ENCODE measurements at regions not wholly inside any gene's neighbourhood (a gene's known extent, or its start where the extent isn't known, plus 50 kb on each side); places are given as distances from the start of the nearest gene placed in this dataset.

DNA sequence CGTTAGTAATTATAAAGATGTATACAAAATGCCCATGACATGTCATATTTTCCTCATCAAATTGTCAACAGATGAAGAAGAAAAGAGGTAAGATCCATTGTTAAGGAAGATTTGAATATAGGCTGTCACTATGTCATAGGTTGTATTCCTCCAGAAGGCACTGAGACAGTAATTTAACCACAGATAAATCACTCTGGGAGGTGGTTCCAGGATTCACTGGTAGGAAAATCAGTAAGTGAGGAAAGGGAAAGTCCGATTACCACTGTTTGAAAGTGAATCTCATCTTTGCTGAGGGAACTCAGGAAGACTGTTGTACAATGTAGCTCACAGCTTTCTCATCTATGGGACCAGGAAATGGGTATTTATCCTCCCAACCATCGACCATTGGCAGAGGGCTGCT, 152.8 kb upstream of the TMEFF2 start:
- no peak overlapping the region for H3K27ac ChIP-seq (ENCODE audit: low read depth, low read length, poor library complexity, severe bottlenecking)
- no peaks in the 10 kb centered on the region for H4K20me1 ChIP-seq (ENCODE audit: insufficient read depth, low read length)
- TF ChIP-seq, protein P1, sequence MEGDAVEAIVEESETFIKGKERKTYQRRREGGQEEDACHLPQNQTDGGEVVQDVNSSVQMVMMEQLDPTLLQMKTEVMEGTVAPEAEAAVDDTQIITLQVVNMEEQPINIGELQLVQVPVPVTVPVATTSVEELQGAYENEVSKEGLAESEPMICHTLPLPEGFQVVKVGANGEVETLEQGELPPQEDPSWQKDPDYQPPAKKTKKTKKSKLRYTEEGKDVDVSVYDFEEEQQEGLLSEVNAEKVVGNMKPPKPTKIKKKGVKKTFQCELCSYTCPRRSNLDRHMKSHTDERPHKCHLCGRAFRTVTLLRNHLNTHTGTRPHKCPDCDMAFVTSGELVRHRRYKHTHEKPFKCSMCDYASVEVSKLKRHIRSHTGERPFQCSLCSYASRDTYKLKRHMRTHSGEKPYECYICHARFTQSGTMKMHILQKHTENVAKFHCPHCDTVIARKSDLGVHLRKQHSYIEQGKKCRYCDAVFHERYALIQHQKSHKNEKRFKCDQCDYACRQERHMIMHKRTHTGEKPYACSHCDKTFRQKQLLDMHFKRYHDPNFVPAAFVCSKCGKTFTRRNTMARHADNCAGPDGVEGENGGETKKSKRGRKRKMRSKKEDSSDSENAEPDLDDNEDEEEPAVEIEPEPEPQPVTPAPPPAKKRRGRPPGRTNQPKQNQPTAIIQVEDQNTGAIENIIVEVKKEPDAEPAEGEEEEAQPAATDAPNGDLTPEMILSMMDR (conservative IDR thresholded peaks at IDR 0.05; ENCODE audit: low read length) = no peak
- TF ChIP-seq EZH2phosphoT487 (IDR thresholded peaks at IDR 0.05; ENCODE audit: borderline replicate concordance, low read depth, low read length) = no peak
- no peak overlapping the region for H2AFZ ChIP-seq (ENCODE audit: low read length)
- no peak for DNase-seq (ENCODE audit: low spot score)
- intact Hi-C loops (cut with micrococcal nuclease; ENCODE audit: unreplicated experiment) = no loop called here
- no peaks in the 10 kb centered on the region for H3K79me2 ChIP-seq (ENCODE audit: insufficient read depth, low read depth, low read length)
- no peaks in the 10 kb centered on the region for H3K9me3 ChIP-seq (ENCODE audit: low read length)
- no peaks in the 10 kb centered on the region for H3K36me3 ChIP-seq (ENCODE audit: insufficient read depth, low read length)
- no peak overlapping the region for H3K4me2 ChIP-seq (ENCODE audit: low read length)
- no peaks in the 10 kb centered on the region for H3K4me1 ChIP-seq (ENCODE audit: insufficient read depth, low read length, poor library complexity, severe bottlenecking)
- ChIA-PET POLR2A (interaction anchor here (0.7 kb wide), 1 partner anchor 16 kb away, joined by 4 read pairs; no protein-coding TSS in a partner anchor), CTCF (ENCODE audit: unreplicated experiment) (no interaction called here)
- H3K9me2 ChIP-seq (ENCODE audit: insufficient read depth, low read length) = no peaks in the 10 kb centered on the region
- BruUV-seq (replicated peaks) = no TSS peak
- H3K4me3 ChIP-seq (ENCODE audit: low read depth, low read length, poor library complexity, severe bottlenecking) = no peak overlapping the region

DNA sequence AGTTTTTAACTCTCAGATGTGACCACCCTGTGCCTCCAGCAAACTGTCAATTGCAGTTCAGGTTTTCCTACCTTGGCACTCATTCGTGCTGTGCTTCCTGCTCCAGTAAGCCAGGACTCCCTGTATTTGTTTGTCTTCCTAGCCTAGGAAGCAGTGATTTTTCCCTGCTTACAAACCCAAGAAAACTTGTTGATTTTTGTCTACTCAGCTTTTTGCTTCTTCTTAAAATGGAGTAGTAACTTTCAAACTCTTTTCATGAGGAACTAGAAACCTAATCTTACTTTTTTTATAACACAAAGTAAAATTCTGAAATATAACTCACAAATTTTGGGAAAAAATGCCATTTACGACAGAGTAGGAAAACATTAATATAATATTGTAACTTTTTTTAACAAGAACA, 150.6 kb upstream of the TMEFF2 start:
- Histone ChIP-seq H3K4me3 (ENCODE audit: low read depth, low read length, poor library complexity, severe bottlenecking) (no peak overlapping the region), H3K36me3 (ENCODE audit: insufficient read depth, low read length) (no peaks in the 10 kb centered on the region), H3K79me2 (ENCODE audit: insufficient read depth, low read depth, low read length) (no peaks in the 10 kb centered on the region), H3K27ac (ENCODE audit: low read depth, low read length, poor library complexity, severe bottlenecking) (no peak overlapping the region), H4K20me1 (ENCODE audit: insufficient read depth, low read length) (no peaks in the 10 kb centered on the region), H3K9me2 (ENCODE audit: insufficient read depth, low read length) (no peaks in the 10 kb centered on the region), H3K9me3 (ENCODE audit: low read length) (no peaks in the 10 kb centered on the region), H2AFZ (ENCODE audit: low read length) (no peak overlapping the region), H3K4me2 (ENCODE audit: low read length) (no peak overlapping the region), H3K4me1 (ENCODE audit: insufficient read depth, low read length, poor library complexity, severe bottlenecking) (no peaks in the 10 kb centered on the region)
- intact Hi-C loops (cut with micrococcal nuclease; ENCODE audit: unreplicated experiment) = no loop called here
- ChIA-PET CTCF (ENCODE audit: unreplicated experiment) (no interaction called here), POLR2A (interaction anchor here (1.6 kb wide), 1 partner anchor 8 kb away, joined by 3 read pairs; no protein-coding TSS in a partner anchor)
- TF ChIP-seq, protein P1 (conservative IDR thresholded peaks at IDR 0.05; ENCODE audit: low read length) = no peak
- no peak for TF ChIP-seq EZH2phosphoT487 (IDR thresholded peaks at IDR 0.05; ENCODE audit: borderline replicate concordance, low read depth, low read length)
- no TSS peak for BruUV-seq (replicated peaks)
- no peak for DNase-seq (ENCODE audit: low spot score)

DNA sequence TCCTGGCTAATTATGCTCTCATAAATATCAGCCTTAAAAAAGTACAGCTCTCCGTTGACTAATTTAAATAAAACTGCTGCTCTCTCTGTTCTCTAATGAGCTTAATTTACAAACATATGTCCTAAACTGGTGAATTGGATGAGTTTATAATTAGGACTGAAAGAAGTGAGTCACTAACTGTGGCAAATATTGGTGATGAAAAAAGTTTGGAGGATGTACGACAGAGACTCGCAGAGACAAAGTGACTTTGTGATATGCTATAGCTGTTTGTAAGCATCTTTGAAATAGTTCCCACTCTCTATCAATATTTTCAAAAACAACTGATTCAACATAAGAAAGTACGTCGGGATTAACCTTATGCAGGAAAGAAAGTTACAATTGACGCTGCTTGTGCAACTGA, 138.9 kb upstream of the TMEFF2 start:
- ChIA-PET CTCF (ENCODE audit: unreplicated experiment) (no interaction called here), POLR2A (interaction anchor here (0.5 to 1.5 kb wide), 3 partner anchors 8 to 34 kb away, joined by 3 to 4 read pairs (median 3); no protein-coding TSS in a partner anchor)
- Histone ChIP-seq H3K4me2 (ENCODE audit: low read length) (no peak overlapping the region), H3K79me2 (ENCODE audit: insufficient read depth, low read depth, low read length) (no peaks in the 10 kb centered on the region), H3K4me3 (ENCODE audit: low read depth, low read length, poor library complexity, severe bottlenecking) (no peak overlapping the region), H3K36me3 (ENCODE audit: insufficient read depth, low read length) (no peaks in the 10 kb centered on the region), H2AFZ (ENCODE audit: low read length) (no peak overlapping the region), H3K27ac (ENCODE audit: low read depth, low read length, poor library complexity, severe bottlenecking) (no peak overlapping the region), H3K9me2 (ENCODE audit: insufficient read depth, low read length) (no peaks in the 10 kb centered on the region), H3K4me1 (ENCODE audit: insufficient read depth, low read length, poor library complexity, severe bottlenecking) (no peaks in the 10 kb centered on the region), H4K20me1 (ENCODE audit: insufficient read depth, low read length) (no peaks in the 10 kb centered on the region), H3K9me3 (ENCODE audit: low read length) (no peaks in the 10 kb centered on the region)
- no peak for DNase-seq (ENCODE audit: low spot score)
- intact Hi-C loops (cut with micrococcal nuclease; ENCODE audit: unreplicated experiment) = no loop called here
- no peak for TF ChIP-seq EZH2phosphoT487 (IDR thresholded peaks at IDR 0.05; ENCODE audit: borderline replicate concordance, low read depth, low read length)
- TF ChIP-seq, protein P1 (conservative IDR thresholded peaks at IDR 0.05; ENCODE audit: low read length) = no peak
- BruUV-seq (replicated peaks) = no TSS peak
